GM18511 (cell line): ENCODE measurements at regions not wholly inside any gene's neighbourhood (a gene's known extent, or its start where the extent isn't known, plus 50 kb on each side); places are given as distances from the start of the nearest gene placed in this dataset.
"Not testable (repeated sequence)": the region's sequence is repeated elsewhere in the genome, so short reads cannot be mapped to it uniquely, and the experiment has no call there.

ENCODE experiments used
- ATAC-seq: cut with Tn5 transposase; IDR thresholded peaks from one replicate; pipeline ENCODE4 v1.9.1; 2021; ENCODE audit warnings: mild to moderate bottlenecking, moderate library complexity; ENCODE audit not compliant: unreplicated experiment

DNA sequence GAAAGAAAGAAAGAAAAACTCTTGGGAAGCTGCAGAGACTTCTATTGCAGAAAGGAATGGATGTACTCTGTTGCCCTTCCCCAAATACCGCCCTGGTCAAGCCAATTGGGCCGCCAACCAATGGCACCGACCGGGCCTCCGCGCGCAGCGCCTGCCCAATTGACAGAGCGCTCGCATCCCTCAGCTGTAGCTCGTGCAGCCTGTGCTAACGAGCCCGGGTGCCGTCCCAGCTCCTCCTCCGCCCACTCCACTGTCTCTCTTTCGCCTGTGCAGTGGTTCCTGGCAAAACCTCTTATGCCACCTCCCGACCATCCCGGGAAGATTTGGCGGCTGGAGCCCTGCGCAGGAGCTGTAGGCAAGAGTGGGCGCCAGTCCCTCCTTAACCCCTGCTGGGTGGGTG, 304.2 kb upstream of the DPP6 start:
- ATAC-seq: not testable (repeated sequence)

DNA sequence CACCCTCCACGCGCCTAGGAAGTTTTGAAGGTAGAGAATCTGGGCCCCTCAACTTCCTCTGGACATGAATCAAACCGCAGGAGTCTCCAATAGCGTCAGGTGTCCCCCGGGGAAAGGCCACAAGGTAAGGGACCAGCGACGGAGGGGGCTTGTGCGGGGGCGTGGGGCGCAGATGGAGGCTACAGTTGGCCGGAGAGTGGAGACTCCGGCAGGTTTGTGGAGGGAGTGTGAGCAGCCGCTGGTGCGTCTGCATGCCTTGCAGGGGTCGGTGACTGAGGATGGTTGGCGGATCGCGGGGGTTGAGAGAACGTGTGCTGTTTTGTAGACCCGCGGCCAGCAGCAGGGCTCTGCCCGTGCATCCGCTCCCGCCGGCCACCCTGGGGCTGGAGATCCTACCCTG, 303.3 kb upstream of the DPP6 start:
- not testable (repeated sequence) for ATAC-seq

DNA sequence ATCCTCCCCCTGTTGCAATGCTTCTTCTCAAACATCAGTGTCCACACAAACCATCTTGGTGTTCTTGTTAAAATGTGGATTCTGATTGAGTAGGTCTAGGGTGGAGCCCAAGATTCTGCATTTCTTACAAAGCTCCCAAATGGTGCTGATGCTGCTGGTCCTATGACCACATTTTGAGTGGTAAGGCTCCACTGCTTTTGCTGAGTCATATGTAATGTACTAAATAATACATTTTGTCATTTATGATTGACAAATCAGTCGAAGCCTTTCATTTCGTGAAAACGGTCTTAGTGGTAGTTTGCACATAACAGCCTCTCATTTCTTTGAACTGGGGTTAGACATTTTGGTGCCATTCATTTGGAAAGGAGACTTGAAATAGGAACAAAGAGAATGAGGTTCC, 286.3 kb upstream of the DPP6 start:
- not testable (repeated sequence) for ATAC-seq

- not testable (repeated sequence) for ATAC-seq
These were observed 285.3 kb upstream of the DPP6 start for GRCh38 chr7:153766926-153767325.

- no peak for ATAC-seq
These were observed 279.2 kb upstream of the DPP6 start for GRCh38 chr7:153772966-153773365.

DNA sequence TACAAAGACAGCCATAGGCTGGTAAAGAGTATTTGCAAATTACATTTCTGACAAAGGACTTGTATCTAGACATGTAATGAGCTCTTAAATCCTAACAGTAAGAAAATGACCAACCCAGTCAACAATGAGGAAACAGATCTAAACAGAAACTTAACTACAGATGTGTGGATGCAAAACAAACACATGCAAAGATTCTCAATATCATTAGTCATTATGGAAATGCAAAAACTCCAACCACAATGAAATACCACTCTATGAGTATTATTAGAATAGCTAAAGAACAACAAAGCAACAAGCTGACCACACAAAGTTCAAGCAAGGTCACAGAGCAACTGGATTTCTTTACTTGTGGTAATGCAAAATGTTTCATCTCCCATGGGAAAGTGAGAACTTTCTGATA, 275.3 kb upstream of the DPP6 start:
- not testable (repeated sequence) for ATAC-seq

GRCh38 chr7:153797363-153797762, 254.8 kb upstream of the DPP6 start:
- ATAC-seq: not testable (repeated sequence)

DNA sequence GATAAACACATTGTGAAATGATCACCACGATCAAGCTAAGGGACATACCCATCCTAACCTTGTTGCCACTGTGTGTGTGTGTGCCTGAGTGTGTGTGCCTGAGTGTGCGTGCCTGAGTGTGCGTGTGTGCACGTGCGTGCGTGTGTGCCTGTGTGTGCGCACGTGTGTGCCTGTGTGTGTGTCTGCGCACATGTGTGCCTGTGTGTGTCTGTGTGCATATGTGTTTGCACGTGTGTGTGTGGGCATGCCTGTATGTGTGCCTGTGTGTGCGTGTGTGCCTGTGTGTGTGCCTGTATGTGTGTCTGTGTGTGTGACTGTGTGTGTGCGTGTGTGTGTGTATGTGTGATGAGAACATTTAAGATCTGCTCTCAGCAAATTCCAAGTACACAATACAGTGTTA, 244.1 kb upstream of the DPP6 start:
- no peak for ATAC-seq

GRCh38 chr7:153829525-153829924, 222.7 kb upstream of the DPP6 start:
- ATAC-seq: no peak

DNA sequence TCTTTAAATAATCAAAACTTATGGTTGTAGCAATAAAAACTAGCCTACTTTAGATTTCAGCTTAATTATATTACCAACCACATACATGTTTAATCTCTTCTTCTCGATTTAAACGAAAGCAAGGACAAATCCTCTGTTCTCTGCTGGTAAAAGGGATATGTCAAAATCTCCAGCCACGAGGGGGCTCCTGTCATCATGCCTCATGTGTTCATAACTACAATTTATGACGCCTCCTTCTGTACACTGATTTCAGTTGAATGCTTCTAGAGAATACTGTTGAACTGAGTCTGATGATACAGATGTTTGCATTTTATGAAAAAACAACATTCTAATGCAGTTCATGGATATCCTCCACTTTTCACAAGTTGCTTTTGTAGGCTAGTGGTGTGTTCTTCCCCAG, 220.0 kb upstream of the DPP6 start:
- no peak for ATAC-seq

- no peak for ATAC-seq
These were observed 217.1 kb upstream of the DPP6 start for GRCh38 chr7:153835103-153835502.

DNA sequence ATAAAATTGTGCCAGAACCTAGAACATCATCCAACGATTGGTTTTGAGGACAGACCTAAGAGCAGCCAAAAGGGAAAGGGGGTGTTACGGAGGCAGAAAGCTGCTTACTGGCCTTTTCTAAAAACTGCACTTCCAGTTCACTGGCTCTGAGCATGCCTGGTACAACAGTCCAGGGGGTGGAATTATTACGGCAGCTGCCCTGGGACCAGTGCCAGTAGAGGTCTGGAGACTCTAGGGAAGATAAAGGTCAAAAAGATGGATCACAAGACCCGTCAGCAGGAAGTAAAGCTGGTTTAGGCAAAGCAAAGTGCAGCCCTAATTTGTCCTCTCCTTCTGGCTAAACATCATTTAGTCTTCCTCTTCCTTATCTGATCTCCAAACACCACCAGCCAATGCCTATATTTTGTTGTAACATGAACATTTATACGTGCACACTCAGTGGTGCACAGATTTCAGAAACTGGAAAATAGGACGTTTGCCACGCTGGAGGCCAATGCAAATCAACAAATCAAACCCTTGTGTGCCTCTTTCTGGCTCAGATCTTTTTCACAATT, 216.4 kb upstream of the DPP6 start:
- no peak for ATAC-seq

- no peak for ATAC-seq
These were observed 213.6 kb upstream of the DPP6 start for GRCh38 chr7:153838591-153838990.

DNA sequence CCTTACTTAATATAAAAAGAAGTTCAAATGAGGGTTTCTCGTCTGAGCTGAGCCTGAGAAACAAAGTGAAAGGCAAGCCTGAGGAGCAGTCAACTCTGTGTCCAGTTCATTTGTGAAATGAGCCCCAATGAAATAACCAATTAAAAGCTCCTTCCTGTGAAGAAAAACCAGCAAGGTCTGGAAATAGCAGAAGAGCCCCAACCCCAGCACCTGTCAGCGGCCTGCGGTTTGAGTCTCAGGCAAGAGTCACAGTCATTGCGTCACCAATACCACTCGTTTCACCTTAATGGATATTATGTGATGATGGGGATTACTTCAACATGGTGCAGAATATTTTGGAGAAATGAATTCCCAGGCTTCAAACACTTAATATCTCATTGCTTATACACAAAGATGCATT, 211.3 kb upstream of the DPP6 start:
- ATAC-seq: no peak

DNA sequence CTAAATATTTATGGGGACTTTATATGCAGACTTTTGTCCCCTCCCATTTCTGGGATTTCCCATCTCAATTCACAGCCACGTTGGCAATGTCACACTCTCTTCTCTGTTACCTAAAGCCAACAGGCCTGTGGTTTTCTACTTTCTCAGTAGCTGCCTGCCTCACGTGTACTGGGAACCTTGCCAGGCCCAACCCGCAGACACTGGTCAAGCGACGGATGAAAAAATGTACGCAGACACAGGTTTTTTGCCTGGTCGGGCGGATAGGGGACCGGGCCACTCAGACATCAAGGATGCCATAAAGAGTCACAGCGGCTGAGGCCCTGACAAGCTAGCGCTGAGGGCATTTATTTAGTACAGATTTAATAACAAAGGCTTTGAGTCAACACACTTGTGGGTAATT, 204.4 kb upstream of the DPP6 start:
- ATAC-seq: no peak

- no peak for ATAC-seq
These were observed 199.9 kb upstream of the DPP6 start for GRCh38 chr7:153852261-153852660.

- no peak for ATAC-seq
These were observed 193.8 kb upstream of the DPP6 start for GRCh38 chr7:153858355-153858754.

DNA sequence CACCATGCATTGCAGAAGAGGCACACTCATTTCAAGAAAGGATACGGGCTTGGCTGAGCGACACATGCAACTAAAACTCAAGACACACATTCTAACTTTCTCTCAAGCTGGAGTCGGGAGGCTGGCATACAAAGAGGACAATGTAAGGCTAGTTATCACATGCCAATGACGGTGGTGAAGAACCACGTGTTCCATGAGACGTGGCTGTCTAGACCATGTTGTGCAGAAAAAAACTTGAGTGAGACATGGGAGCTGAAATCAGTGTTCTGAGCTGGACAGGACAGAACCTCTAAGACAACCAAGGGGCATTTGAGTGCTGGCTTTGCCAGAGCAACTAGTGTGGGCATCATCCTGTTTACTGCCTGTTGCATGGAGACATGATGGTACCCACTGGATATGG, 193.0 kb upstream of the DPP6 start:
- ATAC-seq: no peak

DNA sequence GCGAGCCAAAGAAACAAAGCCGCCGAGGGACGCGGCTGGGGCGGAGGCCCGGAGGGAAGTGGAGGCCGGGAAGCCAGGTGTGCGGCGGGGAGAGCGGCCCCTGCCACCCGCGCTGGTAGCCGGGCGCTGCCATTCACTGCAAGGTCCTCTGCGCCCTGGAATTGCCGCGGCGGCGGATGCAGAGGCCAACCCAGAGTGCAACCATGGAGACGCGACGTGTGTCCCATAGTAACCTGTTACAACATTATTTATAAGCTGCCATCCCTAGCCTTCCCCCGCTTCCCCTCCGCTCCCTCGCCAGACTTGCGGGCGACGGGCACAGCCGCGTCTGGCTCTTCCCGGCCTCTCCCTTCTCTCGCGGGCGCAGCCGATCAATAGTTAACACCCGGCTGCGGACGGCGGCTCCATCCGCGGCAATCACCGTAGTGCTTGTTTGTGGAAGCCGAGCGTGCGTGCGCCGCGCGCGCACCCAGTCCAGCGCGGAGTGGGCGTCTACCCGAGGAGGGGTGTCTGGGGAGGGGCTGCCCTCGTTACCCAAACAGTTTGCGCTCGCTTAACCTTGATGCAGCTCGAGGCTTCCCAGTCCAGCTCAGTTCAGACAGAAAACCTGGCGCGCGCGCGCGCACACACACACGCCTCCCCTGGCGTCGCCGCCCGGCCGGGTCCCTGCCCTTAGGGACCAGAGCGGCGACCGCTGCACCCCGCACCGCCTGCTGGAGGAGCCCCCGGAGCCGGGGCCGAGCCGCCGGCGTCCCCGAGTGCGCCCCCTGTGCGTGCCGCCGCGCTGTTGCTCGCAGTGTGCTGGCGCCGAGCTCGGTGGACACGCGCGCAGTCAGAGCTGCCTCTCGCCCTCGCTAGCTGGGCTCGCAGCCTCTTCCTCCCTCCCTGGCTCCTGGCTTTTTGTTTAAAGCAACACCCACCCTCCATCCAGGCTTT, 165.4 kb upstream of the DPP6 start:
- no peak for ATAC-seq

DNA sequence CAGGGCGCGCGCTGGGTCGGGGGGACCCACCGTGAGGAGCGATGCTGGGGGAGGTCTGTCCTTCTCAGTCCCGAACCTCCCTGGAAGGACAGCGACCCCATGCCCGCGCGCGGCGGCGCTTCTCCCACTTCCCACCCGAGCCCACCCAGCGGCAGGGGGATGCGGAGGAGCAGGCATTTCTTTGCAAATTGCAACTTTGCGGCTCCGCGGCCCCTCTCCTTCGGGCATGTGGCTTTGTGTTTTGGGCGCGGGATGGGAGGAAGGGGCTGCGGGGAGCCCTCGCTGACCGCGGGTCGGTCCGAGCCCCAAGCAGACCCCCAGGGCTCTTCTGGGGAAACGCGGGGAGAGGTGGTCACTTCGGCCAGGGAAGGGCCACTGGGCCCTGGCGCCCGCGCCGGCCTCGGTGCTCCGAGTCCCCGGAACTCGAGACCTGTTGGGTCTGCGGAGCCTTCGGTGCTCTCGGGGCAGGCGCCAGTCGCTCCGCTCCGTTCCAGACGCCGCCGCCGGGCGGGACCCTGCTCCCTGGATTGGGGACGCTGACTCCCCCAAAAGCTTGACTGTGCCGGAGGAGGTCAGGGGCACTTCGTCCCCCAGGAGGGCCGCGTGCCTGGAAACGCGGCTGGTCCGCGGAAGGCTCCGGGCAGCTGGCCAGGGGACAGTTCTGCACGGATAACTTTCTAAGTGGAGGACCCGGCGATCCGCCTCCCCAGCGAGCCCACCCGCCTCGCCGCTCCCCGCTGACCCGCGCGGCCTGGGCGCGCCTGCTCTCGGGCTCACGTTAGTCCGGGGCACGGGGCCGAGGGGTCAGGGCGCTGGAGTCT, 164.2 kb upstream of the DPP6 start:
- no peak for ATAC-seq

- no peak for ATAC-seq
These were observed 160.2 kb upstream of the DPP6 start for GRCh38 chr7:153891990-153892389.

GRCh38 chr7:153902862-153903261, 149.3 kb upstream of the DPP6 start:
- ATAC-seq: no peak
